GM23248 (cell line): ENCODE measurements at regions not wholly inside any gene's neighbourhood (a gene's known extent, or its start where the extent isn't known, plus 50 kb on each side); places are given as distances from the start of the nearest gene placed in this dataset.

Experiments
- DNase-seq: peaks from one replicate; pipeline ENCODE4 v3.0.0-alpha.2; 2015
- H2AFZ ChIP-seq: fragments of 200-600 bp; sonication (generic); 2 replicates; pipeline ENCODE4 v1.6.1; 2016; ENCODE audit warnings: antibody characterized with exemption
- H3F3A ChIP-seq: fragments of 200-600 bp; sonication (generic); 2 replicates; pipeline ENCODE4 v1.6.1; 2016; ENCODE audit warnings: mild to moderate bottlenecking, antibody characterized with exemption, mixed run types; ENCODE audit not compliant: insufficient read depth
- H3K27ac ChIP-seq: fragments of 200-600 bp; sonication (generic); 2 replicates; pipeline ENCODE4 v1.5.1; 2016; ENCODE audit warnings: mild to moderate bottlenecking
- H3K27me3 ChIP-seq: fragments of 200-600 bp; sonication (generic); replicated peaks from 2 replicates; pipeline ENCODE4 v1.6.1; 2016; ENCODE audit warnings: mild to moderate bottlenecking; ENCODE audit not compliant: insufficient read depth
- H3K36me3 ChIP-seq: fragments of 200-600 bp; sonication (generic); 2 replicates; pipeline ENCODE4 v1.6.1; 2016; ENCODE audit warnings: low read depth, mild to moderate bottlenecking
- H3K4me1 ChIP-seq: fragments of 200-600 bp; sonication (generic); 2 replicates; pipeline ENCODE4 v1.6.1; 2016; ENCODE audit warnings: mild to moderate bottlenecking; ENCODE audit not compliant: insufficient read depth
- H3K4me2 ChIP-seq: fragments of 200-600 bp; sonication (generic); one replicate; pipeline ENCODE4 v1.6.1; 2016; ENCODE audit warnings: mild to moderate bottlenecking; ENCODE audit not compliant: unreplicated experiment
- H3K4me3 ChIP-seq: fragments of 200-600 bp; sonication (generic); 2 replicates; pipeline ENCODE4 v1.5.1; 2016; ENCODE audit warnings: mild to moderate bottlenecking
- H3K79me2 ChIP-seq: fragments of 200-600 bp; sonication (generic); 2 replicates; pipeline ENCODE4 v1.6.1; 2016; ENCODE audit warnings: mild to moderate bottlenecking; ENCODE audit not compliant: insufficient read depth
- H3K9ac ChIP-seq: fragments of 200-600 bp; sonication (generic); 2 replicates; pipeline ENCODE4 v1.6.1; 2016; ENCODE audit warnings: mild to moderate bottlenecking
- H3K9me2 ChIP-seq: fragments of 200-600 bp; sonication (generic); 2 replicates; pipeline ENCODE4 v1.6.1; 2016; ENCODE audit warnings: mixed run types, mild to moderate bottlenecking, moderate library complexity; ENCODE audit not compliant: insufficient read depth
- H3K9me3 ChIP-seq: fragments of 200-600 bp; sonication (generic); one replicate; pipeline ENCODE4 v1.6.1; 2017; ENCODE audit warnings: low read depth
- H4K20me1 ChIP-seq: fragments of 200-600 bp; sonication (generic); 2 replicates; pipeline ENCODE4 v1.6.0; 2016; ENCODE audit not compliant: insufficient read depth
- EZH2 ChIP-seq: fragments of 200-600 bp; sonication (generic); IDR thresholded peaks from 2 replicates; pipeline ENCODE4 v1.6.1; 2018; ENCODE audit warnings: antibody characterized with exemption, mild to moderate bottlenecking; ENCODE audit not compliant: insufficient read depth, poor library complexity, severe bottlenecking
- EZH2phosphoT487 ChIP-seq: fragments of 200-600 bp; sonication (generic); IDR thresholded peaks from 2 replicates; pipeline ENCODE4 v1.6.1; 2018; ENCODE audit warnings: antibody characterized with exemption, moderate library complexity, mild to moderate bottlenecking, low read depth; ENCODE audit not compliant: insufficient read depth
- WGBS, 2 experiments: methylation state at CpG; one replicate each; pipeline ENCODE4 v1.1.6; 2015 to 2017; ENCODE audit warnings: low lambda C conversion rate in 2 of 2, low coverage in 1 of 2; ENCODE audit errors: missing lambda C conversion rate in 2 of 2; 5-methylcytosine and 5-hydroxymethylcytosine counted together
- in situ Hi-C: fragments of 300-500 bp; cut with MboI; formaldehyde crosslinking; loops from 2 replicates; pipeline ENCODE4 v1.15.0; 2020

DNA sequence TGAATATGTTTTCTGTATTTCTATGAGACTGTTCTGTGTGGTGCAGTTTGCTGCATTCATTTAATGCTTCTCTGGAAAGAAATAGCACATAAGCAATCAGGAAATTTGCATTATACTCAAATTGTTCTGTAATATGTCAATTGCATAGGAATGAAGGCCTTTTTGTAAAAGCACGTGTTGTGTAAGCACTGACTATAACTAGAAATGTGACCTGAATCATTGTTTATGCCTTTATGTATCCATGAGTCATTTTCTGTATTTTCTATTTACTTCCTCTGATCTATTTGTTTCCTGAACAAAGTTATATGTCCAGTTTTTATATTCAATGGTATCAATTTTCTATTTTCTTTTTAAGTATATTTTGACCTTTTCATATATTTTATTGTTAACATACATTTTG lies 1455.3 kb downstream of the GRIK2 start:
- no peak overlapping the region for H2AFZ ChIP-seq
- no peak overlapping the region for H3K4me2 ChIP-seq
- in situ Hi-C loops, result no loop called here
- H3K4me3 ChIP-seq, result no peak overlapping the region
- no peak for DNase-seq
- no peaks in the 10 kb centered on the region for H4K20me1 ChIP-seq
- no peaks in the 10 kb centered on the region for H3K36me3 ChIP-seq
- H3K9ac ChIP-seq, result no peak overlapping the region
- H3F3A ChIP-seq, result no peaks in the 10 kb centered on the region
- H3K27me3 ChIP-seq, result no peaks in the 10 kb centered on the region
- H3K79me2 ChIP-seq, result no peaks in the 10 kb centered on the region
- H3K9me2 ChIP-seq, result no peaks in the 10 kb centered on the region
- no peak overlapping the region for H3K27ac ChIP-seq
- TF ChIP-seq EZH2 (no peak), EZH2phosphoT487 (no peak)
- no peaks in the 10 kb centered on the region for H3K4me1 ChIP-seq
- H3K9me3 ChIP-seq, result no peaks in the 10 kb centered on the region
- 0 to 16% methylated on average over 1 of the region's 1 CpG for WGBS, 2 experiments

DNA sequence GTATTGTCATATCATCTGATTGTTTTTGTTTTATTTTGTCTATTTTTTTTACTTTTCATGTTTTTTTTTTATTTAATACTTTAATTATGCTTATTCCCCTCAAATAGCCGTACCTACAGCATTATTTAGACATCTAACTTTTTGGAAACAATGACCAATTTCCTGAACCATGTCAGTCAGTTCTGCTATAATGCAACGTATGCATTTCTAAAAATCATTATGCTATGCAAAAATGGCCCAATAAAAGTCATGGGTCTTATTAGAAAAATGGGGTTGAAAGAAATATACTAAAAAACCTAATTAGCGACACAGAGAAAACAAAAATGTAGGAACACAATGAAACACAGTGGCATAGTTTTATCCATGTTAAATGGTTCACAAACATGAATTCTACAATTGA lies 1454.7 kb downstream of the GRIK2 start:
- Histone ChIP-seq H2AFZ (no peak overlapping the region), H3K4me2 (no peak overlapping the region), H3K36me3 (no peaks in the 10 kb centered on the region), H3K9ac (no peak overlapping the region), H3K27ac (no peak overlapping the region), H3K4me1 (no peaks in the 10 kb centered on the region), H3K4me3 (no peak overlapping the region), H3K9me3 (no peaks in the 10 kb centered on the region), H3K9me2 (no peaks in the 10 kb centered on the region), H3K27me3 (no peaks in the 10 kb centered on the region), H4K20me1 (no peaks in the 10 kb centered on the region), H3F3A (no peaks in the 10 kb centered on the region), H3K79me2 (no peaks in the 10 kb centered on the region)
- TF ChIP-seq EZH2 (no peak), EZH2phosphoT487 (no peak)
- 9 to 15% methylated on average over 3 of the region's 3 CpGs for WGBS, 2 experiments
- DNase-seq, result no peak
- in situ Hi-C loops, result no loop called here

DNA sequence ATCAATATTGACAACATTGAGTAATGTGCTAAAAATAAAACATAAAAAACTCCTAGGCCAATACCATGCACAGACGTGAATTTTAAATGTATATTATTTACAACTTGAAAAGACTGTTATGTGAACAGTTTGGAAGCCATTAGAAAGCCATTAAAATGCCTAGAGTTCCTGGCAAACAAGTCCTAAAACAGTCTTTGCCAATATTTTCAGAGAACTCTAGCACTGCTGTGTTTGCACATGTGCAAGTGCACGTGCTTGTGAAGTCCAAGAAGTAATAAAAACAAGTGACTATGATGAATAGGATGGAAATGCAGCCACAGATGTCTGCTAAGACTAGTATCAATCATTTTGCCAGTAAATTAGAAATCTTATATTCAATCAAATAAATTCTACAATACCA lies 1447.6 kb downstream of the GRIK2 start:
- Histone ChIP-seq H3F3A (no peaks in the 10 kb centered on the region), H3K9me3 (no peaks in the 10 kb centered on the region), H3K4me3 (no peak overlapping the region), H3K36me3 (no peaks in the 10 kb centered on the region), H2AFZ (no peak overlapping the region), H3K9me2 (no peaks in the 10 kb centered on the region), H3K4me2 (no peak overlapping the region), H3K79me2 (no peaks in the 10 kb centered on the region), H3K9ac (no peak overlapping the region), H4K20me1 (no peaks in the 10 kb centered on the region), H3K27ac (no peak overlapping the region), H3K4me1 (no peaks in the 10 kb centered on the region), H3K27me3 (no peaks in the 10 kb centered on the region)
- WGBS, 2 experiments, result 0 to 2% methylated on average over 2 of the region's 2 CpGs
- no peak for TF ChIP-seq EZH2
- TF ChIP-seq EZH2phosphoT487, result no peak
- in situ Hi-C loops, result no loop called here
- no peak for DNase-seq

DNA sequence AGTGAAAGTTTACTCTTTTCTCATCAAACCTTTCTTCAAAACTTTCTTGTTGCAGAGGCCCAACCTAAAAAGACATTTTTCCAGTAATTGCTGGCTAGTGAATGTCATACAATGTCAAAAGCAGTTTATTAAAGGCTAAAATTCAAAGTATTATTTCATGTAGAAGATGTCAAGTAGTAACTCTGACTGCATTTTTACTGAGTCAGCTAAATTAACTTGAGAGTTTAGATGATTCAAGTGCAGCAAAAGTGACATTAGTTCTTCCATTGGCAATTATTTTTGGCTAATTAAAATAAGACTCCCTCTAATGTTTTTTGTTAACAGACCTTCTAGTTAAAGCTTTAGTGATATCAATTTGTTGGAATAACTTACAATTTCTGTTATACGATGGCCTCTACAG lies 1438.5 kb downstream of the GRIK2 start:
- Histone ChIP-seq H2AFZ (no peak overlapping the region), H3K9me2 (no peaks in the 10 kb centered on the region), H3K4me2 (no peak overlapping the region), H3K4me1 (no peaks in the 10 kb centered on the region), H3K79me2 (no peaks in the 10 kb centered on the region), H3K9ac (no peak overlapping the region), H3K9me3 (no peaks in the 10 kb centered on the region), H3K27me3 (no peaks in the 10 kb centered on the region), H3K4me3 (no peak overlapping the region), H3K36me3 (no peaks in the 10 kb centered on the region), H3F3A (no peaks in the 10 kb centered on the region), H4K20me1 (no peaks in the 10 kb centered on the region), H3K27ac (no peak overlapping the region)
- WGBS, 2 experiments, result 57 to 70% methylated on average over 1 of the region's 1 CpG
- in situ Hi-C loops, result no loop called here
- no peak for DNase-seq
- TF ChIP-seq EZH2phosphoT487 (no peak), EZH2 (no peak)

DNA sequence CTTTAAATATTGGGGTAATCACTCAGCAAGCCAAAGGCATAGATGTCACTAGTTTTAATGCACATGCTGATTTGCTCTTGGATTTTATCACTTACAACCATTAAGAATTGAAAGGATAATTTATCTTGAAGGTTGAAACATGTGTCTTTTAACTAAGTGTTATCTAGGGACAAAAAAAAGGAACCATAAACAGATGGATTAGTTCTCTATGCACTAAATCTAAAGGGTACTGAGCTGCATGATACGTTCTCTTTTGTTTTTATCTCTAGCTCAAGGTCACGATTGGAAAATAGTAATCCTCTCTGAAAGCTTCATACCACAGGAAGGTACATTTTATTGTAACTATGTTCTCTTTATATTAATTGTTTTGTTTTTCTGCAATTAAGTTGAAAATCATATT lies 1426.6 kb downstream of the GRIK2 start:
- in situ Hi-C loops, result no loop called here
- Histone ChIP-seq H3K4me2 (no peak overlapping the region), H3K27me3 (no peaks in the 10 kb centered on the region), H3K36me3 (no peaks in the 10 kb centered on the region), H3K4me1 (no peaks in the 10 kb centered on the region), H3K9me2 (no peaks in the 10 kb centered on the region), H3K79me2 (no peaks in the 10 kb centered on the region), H3K9me3 (no peaks in the 10 kb centered on the region), H3K4me3 (no peak overlapping the region), H3K9ac (no peak overlapping the region), H3F3A (no peaks in the 10 kb centered on the region), H2AFZ (no peak overlapping the region), H3K27ac (no peak overlapping the region), H4K20me1 (no peaks in the 10 kb centered on the region)
- WGBS, 2 experiments, result 15 to 17% methylated on average over 2 of the region's 2 CpGs
- no peak for DNase-seq
- TF ChIP-seq EZH2 (no peak), EZH2phosphoT487 (no peak)
